ENCODE measurements at regions not wholly inside any gene's neighbourhood (a gene's known extent, or its start where the extent isn't known, plus 50 kb on each side); places are given as distances from the start of the nearest gene placed in this dataset.

- peak; percentile 93 for DNase-seq
- BruUV-seq (replicated peaks) = no TSS peak
- H3K4me1 Mint-ChIP-seq (ENCODE audit: low read depth, unreplicated experiment) = no peaks in the 10 kb centered on the region
- H3K27me3 Mint-ChIP-seq (ENCODE audit: unreplicated experiment) = no peaks in the 10 kb centered on the region
- no peaks in the 10 kb centered on the region for H3K9me3 Mint-ChIP-seq (ENCODE audit: low read depth, unreplicated experiment)
- intact Hi-C loops (cut with micrococcal nuclease; ENCODE audit: unreplicated experiment) = loop anchor here (5.0 to 10.0 kb wide), 3 partner anchors 57 to 234 kb away; no protein-coding TSS in a partner anchor
- peaks cover 25% of the 10 kb centered on the region for H3K36me3 Mint-ChIP-seq (ENCODE audit: insufficient read depth, unreplicated experiment)
- H3K4me3 Mint-ChIP-seq (ENCODE audit: low read depth, unreplicated experiment) = peak overlapping the region; percentile 43
- no peak overlapping the region for H3K27ac Mint-ChIP-seq (ENCODE audit: unreplicated experiment)
- CTCF ChIA-PET = interaction anchor here (0.6 to 2.8 kb wide), 4 partner anchors 9 to 240 kb away, joined by 3 to 16 read pairs (median 5); no protein-coding TSS in a partner anchor
- TF ChIP-seq CTCF (IDR thresholded peaks at IDR 0.05; ENCODE audit: unreplicated experiment) = no peak
Observed at GRCh38 chr6:6820641-6821238, 232.2 kb downstream of the LY86 start.

- no peak overlapping the region for H3K4me3 Mint-ChIP-seq (ENCODE audit: low read depth, unreplicated experiment)
- BruUV-seq (replicated peaks) = no TSS peak
- CTCF ChIA-PET = interaction anchor here (0.5 to 2.8 kb wide), 4 partner anchors 10 to 397 kb away, joined by 3 to 16 read pairs (median 5); no protein-coding TSS in a partner anchor
- intact Hi-C loops (cut with micrococcal nuclease; ENCODE audit: unreplicated experiment) = loop anchor here (5.0 to 10.0 kb wide), 3 partner anchors 56 to 233 kb away; no protein-coding TSS in a partner anchor
- H3K36me3 Mint-ChIP-seq (ENCODE audit: insufficient read depth, unreplicated experiment) = peaks cover 28% of the 10 kb centered on the region
- H3K9me3 Mint-ChIP-seq (ENCODE audit: low read depth, unreplicated experiment) = no peaks in the 10 kb centered on the region
- DNase-seq = no peak
- H3K27me3 Mint-ChIP-seq (ENCODE audit: unreplicated experiment) = no peaks in the 10 kb centered on the region
- no peaks in the 10 kb centered on the region for H3K4me1 Mint-ChIP-seq (ENCODE audit: low read depth, unreplicated experiment)
- no peak overlapping the region for H3K27ac Mint-ChIP-seq (ENCODE audit: unreplicated experiment)
- TF ChIP-seq CTCF (IDR thresholded peaks at IDR 0.05; ENCODE audit: unreplicated experiment) = no peak
Observed at GRCh38 chr6:6821639-6822261, 233.2 kb downstream of the LY86 start.

GRCh38 chr6:6823030-6823429 lies 234.5 kb downstream of the LY86 start:
- intact Hi-C loops (cut with micrococcal nuclease; ENCODE audit: unreplicated experiment) = loop anchor here (5.0 to 10.0 kb wide), 3 partner anchors 54 to 232 kb away; no protein-coding TSS in a partner anchor

More at GRCh38 chr6:6823030-6823429, 234.5 kb downstream of the LY86 start:
- no peak for DNase-seq
- no peaks in the 10 kb centered on the region for H3K9me3 Mint-ChIP-seq (ENCODE audit: low read depth, unreplicated experiment)
- CTCF ChIA-PET = interaction anchor here (0.7 kb wide), 1 partner anchor 10 kb away, joined by 4 read pairs; no protein-coding TSS in a partner anchor
- no peak overlapping the region for H3K27ac Mint-ChIP-seq (ENCODE audit: unreplicated experiment)
- H3K27me3 Mint-ChIP-seq (ENCODE audit: unreplicated experiment) = no peaks in the 10 kb centered on the region
- peaks cover 28% of the 10 kb centered on the region for H3K36me3 Mint-ChIP-seq (ENCODE audit: insufficient read depth, unreplicated experiment)
- TF ChIP-seq CTCF (IDR thresholded peaks at IDR 0.05; ENCODE audit: unreplicated experiment) = no peak
- BruUV-seq (replicated peaks) = TSS peak; percentile 22
- no peak overlapping the region for H3K4me3 Mint-ChIP-seq (ENCODE audit: low read depth, unreplicated experiment)
- no peaks in the 10 kb centered on the region for H3K4me1 Mint-ChIP-seq (ENCODE audit: low read depth, unreplicated experiment)

Measured in Calu3 (cell line).